NCI-H1436 (cell line): ENCODE measurements at regions not wholly inside any gene's neighbourhood (a gene's known extent, or its start where the extent isn't known, plus 50 kb on each side); places are given as distances from the start of the nearest gene placed in this dataset.

Source experiments
- DNase-seq: peaks from one replicate; lab custom pipeline; 2025; lab: John Stamatoyannopoulos, UW

- no peak for DNase-seq
Measured at GRCh38 chr3:35492841-35493240, 146.5 kb upstream of the ARPP21 start.

- no peak for DNase-seq
Measured at GRCh38 chr3:35498506-35499210, 140.7 kb upstream of the ARPP21 start.

GRCh38 chr3:35500641-35501350, 138.5 kb upstream of the ARPP21 start:
- DNase-seq: no peak

DNA sequence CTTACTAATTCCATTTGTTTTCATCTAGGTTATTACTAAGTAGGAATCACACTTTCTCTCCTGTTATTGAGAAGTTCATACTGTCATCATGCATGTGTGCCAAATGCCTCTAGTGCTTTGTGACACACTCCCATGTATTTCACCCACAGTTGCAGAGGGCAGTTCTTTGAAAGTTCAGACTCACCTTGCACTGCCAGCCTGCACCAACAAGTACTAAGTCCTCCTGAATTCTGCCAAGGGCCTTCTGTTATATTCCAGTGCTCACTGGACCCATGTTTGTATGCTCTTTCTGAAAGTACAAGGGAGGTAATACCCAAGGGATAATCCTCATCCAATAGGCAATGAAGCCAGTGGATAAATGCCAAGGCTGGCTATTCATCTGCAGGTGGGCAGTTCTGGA, 136.6 kb upstream of the ARPP21 start:
- no peak for DNase-seq

- DNase-seq: peak; percentile 66
Measured at GRCh38 chr3:35505181-35505580, 134.1 kb upstream of the ARPP21 start.

GRCh38 chr3:35505772-35506171, 133.6 kb upstream of the ARPP21 start:
- DNase-seq: no peak

DNA sequence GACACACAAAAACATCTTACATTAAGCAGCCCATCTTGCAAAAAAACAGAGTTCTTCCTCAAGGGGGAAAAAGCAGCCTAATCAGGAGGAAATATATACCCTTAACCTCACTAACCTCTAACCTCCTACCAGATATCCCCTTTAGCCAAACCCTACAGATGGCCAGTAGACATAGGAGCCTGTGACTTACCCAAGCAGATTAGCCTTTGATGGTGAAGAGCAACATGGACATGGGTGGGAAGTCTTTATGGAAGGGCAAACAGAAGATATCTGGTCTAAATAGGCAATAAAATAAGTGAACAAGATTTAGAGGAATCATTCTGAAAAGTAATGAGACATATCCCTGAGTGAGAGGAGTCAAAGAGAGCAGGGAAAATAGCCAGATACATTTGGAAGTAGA, 119.4 kb upstream of the ARPP21 start:
- no peak for DNase-seq

GRCh38 chr3:35521196-35521595, 118.1 kb upstream of the ARPP21 start:
- DNase-seq: no peak

GRCh38 chr3:35522450-35522849, 116.9 kb upstream of the ARPP21 start:
- no peak for DNase-seq

DNA sequence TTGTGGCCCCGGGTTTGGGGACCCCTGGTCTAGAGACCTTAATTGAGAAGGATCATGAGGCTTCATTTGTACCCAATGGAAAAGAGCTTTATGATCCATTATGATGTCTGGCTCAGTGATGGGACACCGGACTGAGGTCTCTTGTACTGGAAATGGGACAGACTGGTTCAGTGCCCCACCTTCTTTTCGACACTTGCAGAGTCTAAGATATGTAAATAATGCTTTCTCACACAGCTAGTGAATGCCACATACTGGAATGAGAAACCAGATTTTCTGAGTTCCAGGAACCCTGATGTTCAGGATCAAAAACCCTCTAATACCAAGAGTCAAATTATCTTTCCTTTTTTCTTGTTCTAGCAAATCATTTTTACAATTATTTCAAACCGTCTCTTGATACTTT, 116.3 kb upstream of the ARPP21 start:
- DNase-seq: no peak

DNA sequence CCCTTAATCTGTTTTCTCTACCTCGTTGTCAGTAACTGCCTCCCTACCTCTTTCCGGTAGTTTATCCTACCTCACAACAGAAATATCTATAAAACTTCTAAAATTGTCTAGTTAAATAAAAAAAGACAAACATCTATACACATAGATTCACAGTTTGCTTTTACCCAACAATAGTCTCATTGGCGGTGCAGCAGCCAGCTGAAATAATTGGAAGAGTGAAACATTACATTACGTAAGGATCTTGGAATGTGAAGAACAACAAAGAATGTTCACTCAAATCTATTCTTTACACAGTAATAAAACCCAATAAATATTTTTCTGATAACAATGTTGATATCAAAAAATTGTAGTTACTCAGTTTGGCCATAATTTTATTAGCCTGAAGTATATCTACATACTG, 115.5 kb upstream of the ARPP21 start:
- DNase-seq: no peak

DNA sequence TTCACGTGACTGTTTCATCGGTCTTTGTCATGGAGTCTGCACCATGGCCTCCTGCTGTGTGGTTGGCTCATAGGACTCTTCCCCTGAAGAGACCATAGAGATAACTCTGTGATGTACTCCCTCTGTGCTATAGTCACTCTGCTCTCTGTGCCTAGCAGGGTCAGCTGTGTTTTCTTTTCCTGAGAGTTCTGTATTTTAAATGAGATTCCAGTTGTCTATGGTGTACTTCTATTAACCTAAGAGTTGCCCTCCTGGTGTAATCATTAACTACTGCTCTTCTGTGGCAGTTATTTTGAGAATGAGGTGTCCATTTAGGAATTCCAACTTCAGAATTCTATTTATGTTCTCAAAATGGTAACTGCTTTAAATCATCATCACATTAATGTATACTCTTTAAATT, 114.5 kb upstream of the ARPP21 start:
- DNase-seq: no peak

DNA sequence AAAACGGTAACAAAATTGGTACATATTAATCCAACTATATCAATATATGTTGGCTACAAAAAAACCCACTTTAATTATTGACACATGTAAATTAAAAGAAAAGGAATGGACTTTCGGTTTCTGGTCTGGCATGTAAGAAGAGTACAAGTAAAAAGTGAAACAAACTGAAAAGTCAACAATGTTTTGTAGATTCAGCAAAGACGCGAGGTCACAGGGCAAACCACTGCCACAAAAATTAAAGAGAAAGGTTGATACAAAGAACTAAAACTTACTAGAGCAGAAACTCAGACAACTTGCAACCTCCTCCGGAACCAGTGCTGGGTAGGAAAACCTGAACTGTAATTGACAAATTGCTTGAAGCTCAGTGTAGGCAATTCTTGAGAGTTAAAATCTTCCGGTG, 110.6 kb upstream of the ARPP21 start:
- no peak for DNase-seq

DNA sequence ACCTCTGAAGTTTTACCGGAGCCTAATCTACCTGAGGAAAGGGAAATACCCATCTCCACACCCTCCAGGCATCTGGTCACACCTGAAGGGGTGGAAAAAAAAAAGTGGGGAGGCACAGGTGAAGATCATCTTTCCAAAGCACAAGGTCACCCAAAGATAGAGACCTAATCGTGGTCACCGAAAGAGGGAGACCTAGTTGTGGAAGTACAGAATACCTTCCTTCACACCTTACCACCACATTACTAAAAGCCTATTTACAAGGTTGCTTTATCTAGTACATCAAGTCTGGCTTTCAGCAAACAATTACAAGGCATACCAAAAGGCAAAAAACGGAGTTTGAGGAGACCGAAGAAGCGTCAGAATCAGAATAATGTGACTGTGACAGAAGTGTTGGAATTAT, 110.0 kb upstream of the ARPP21 start:
- DNase-seq: no peak

GRCh38 chr3:35537265-35537664, 102.1 kb upstream of the ARPP21 start:
- no peak for DNase-seq

DNA sequence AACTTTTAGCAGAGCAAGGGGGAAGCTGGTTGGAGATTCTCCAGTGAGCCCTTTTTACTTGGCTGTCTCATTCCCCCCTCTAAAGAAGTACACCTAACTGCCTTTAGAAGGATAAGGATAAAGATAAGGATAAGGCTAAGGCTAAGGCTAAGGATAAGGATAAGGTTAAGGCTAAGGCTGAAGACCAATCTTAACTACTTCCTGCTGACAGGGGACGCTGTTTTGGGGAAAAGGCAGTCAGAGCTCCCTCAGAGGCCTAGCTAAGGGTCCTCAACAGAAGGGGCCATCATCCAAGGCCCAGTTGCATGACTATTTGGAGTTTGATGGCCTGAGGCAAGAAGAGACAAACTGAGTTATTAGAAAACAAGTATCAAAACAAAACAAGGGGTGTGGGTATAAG, 94.3 kb upstream of the ARPP21 start:
- DNase-seq: no peak

DNA sequence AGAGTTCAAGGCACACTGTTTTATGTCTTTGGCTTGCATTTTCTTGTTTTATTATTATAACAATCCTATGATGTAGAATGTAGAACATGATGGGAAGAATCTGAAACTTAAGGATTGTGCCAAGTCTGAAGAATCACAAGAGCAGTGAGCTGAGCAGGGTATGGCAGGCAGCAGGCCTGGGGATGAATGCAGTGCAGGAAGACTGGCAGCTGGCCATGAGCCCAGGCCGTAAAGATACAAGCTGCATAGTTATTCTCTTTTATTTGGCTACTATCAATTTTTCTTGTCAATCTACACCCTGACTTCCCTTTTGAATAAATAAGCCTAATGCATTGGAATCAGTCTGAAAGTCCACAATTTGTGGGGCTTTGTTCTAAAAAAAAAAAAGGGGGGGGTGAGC, 89.6 kb upstream of the ARPP21 start:
- no peak for DNase-seq

DNA sequence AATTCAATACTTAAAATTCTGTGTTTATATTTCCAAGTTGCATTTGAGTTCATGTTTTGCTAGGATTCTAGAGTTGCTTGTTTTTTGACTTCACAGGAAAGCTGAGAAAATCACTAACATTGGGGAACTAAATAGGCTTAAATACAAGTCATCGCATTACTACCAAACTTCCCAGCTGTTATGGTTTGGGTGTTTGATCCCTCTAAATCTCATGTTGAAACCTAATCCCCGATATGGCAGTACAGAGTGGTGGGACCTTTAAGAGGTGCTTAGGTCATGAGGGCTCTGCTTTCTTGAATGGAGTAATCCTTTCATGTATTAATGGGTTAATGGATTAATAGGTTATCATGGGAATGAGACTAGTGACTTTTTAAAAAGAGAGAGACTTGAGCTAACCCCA, 77.2 kb upstream of the ARPP21 start:
- DNase-seq: no peak

- DNase-seq: no peak
Measured at GRCh38 chr3:35565048-35565447, 74.3 kb upstream of the ARPP21 start.
